Skin of body (tissue), 1 donor: ENCODE measurements at regions not wholly inside any gene's neighbourhood (a gene's known extent, or its start where the extent isn't known, plus 50 kb on each side); places are given as distances from the start of the nearest gene placed in this dataset.
A peak's percentile ranks its signal among the peaks of the same experiment; 100 is the strongest.
"Not testable (repeated sequence)": the region's sequence is repeated elsewhere in the genome, so short reads cannot be mapped to it uniquely, and the experiment has no call there.

Source experiments
- DNase-seq: peaks from one replicate; lab custom pipeline; 2025; lab: John Stamatoyannopoulos, UW

- DNase-seq: peak; percentile 42
Measured at GRCh38 chr3:21894459-21895340, 143.7 kb upstream of the ZNF385D start.

- DNase-seq: peak; percentile 38
Measured at GRCh38 chr3:21898316-21898715, 147.3 kb upstream of the ZNF385D start.

GRCh38 chr3:21901484-21901883, 150.5 kb upstream of the ZNF385D start:
- no peak for DNase-seq

GRCh38 chr3:21902956-21903355, 151.9 kb upstream of the ZNF385D start:
- DNase-seq: no peak

GRCh38 chr3:21909096-21909495, 158.1 kb upstream of the ZNF385D start:
- DNase-seq: peak; percentile 97

- DNase-seq: peak; percentile 42
Measured at GRCh38 chr3:21912711-21913110, 161.7 kb upstream of the ZNF385D start.

GRCh38 chr3:21913791-21914190, 162.8 kb upstream of the ZNF385D start:
- peak; percentile 59 for DNase-seq

GRCh38 chr3:21914451-21914850, 163.4 kb upstream of the ZNF385D start:
- DNase-seq: no peak

- DNase-seq: no peak
Measured at GRCh38 chr3:21919383-21919782, 168.4 kb upstream of the ZNF385D start.

GRCh38 chr3:21920421-21920861, 169.4 kb upstream of the ZNF385D start:
- DNase-seq: peak; percentile 11

- DNase-seq: not testable (repeated sequence)
Measured at GRCh38 chr3:21923156-21923555, 172.1 kb upstream of the ZNF385D start.

- DNase-seq: peak; percentile 26
Measured at GRCh38 chr3:21927261-21927660, 176.3 kb upstream of the ZNF385D start.

- DNase-seq: no peak
Measured at GRCh38 chr3:21934591-21934990, 183.6 kb upstream of the ZNF385D start.

- DNase-seq: no peak
Measured at GRCh38 chr3:21936207-21936606, 185.2 kb upstream of the ZNF385D start.

- no peak for DNase-seq
Measured at GRCh38 chr3:21938267-21938681, 187.3 kb upstream of the ZNF385D start.

GRCh38 chr3:21942328-21942727, 191.3 kb upstream of the ZNF385D start:
- peak; percentile 93 for DNase-seq

- DNase-seq: peak; percentile 25
Measured at GRCh38 chr3:21944251-21944650, 193.2 kb upstream of the ZNF385D start.

GRCh38 chr3:21952856-21953255, 201.8 kb upstream of the ZNF385D start:
- DNase-seq: no peak

GRCh38 chr3:21954709-21955108, 203.7 kb upstream of the ZNF385D start:
- no peak for DNase-seq

GRCh38 chr3:21955406-21955805, 204.4 kb upstream of the ZNF385D start:
- DNase-seq: no peak

- DNase-seq: no peak
Measured at GRCh38 chr3:21960033-21960432, 209.0 kb upstream of the ZNF385D start.

GRCh38 chr3:21962456-21962855, 211.4 kb upstream of the ZNF385D start:
- no peak for DNase-seq

- not testable (repeated sequence) for DNase-seq
Measured at GRCh38 chr3:21966457-21966856, 215.4 kb upstream of the ZNF385D start.
